ENCODE measurements at regions not wholly inside any gene's neighbourhood (a gene's known extent, or its start where the extent isn't known, plus 50 kb on each side); places are given as distances from the start of the nearest gene placed in this dataset.

DNA sequence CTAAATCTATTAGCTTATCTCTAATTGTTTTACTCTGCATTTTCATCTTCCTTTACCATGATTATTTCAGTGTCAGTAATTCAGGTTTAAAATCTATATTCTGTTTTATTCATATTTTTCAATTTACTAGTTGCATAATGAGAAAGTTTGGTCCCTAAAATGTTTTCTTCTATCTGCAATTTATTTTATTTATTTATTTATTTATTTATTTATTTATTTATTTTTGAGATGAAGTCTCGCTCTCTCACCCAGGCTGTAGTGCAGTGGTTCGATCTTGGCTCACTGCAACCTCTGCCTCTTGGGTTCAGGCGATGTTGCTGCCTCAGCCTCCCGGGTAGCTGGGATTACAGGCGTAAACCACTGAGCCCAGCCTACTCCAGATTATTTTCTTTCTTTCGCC is 1597.3 kb downstream of the CDH8 start:
- Histone ChIP-seq H3K4me3 (no peak overlapping the region), H3K27me3 (replicated peaks in 1 of 2; ENCODE audit: control insufficient read depth in 2 of 2, insufficient read depth in 2 of 2, low read length in 1 of 2) (no peaks in the 10 kb centered on the region), H3K36me3 (ENCODE audit: control insufficient read depth in 2 of 2, insufficient read depth in 2 of 2, low read length in 1 of 2) (no peaks in the 10 kb centered on the region), H4K20me1 (ENCODE audit: control insufficient read depth, insufficient read depth) (no peaks in the 10 kb centered on the region), H2AFZ (ENCODE audit: control insufficient read depth, low read depth, low read length) (no peak overlapping the region), H3K4me2 (ENCODE audit: control insufficient read depth, insufficient read depth) (no peak overlapping the region), H3K9me3 (replicated peaks; ENCODE audit: control insufficient read depth, insufficient read depth, low read length) (no peaks in the 10 kb centered on the region), H3K27ac (ENCODE audit: control insufficient read depth, insufficient read depth) (no peak overlapping the region), H3K79me2 (ENCODE audit: control insufficient read depth, insufficient read depth, low read length) (no peaks in the 10 kb centered on the region), H3K9ac (ENCODE audit: control insufficient read depth, insufficient read depth, low read length) (no peak overlapping the region), H3K4me1 (ENCODE audit: control insufficient read depth, insufficient read depth, low read length) (no peaks in the 10 kb centered on the region)
- intact Hi-C loops (cut with micrococcal nuclease; ENCODE audit: unreplicated experiment) = no loop called here
- no peak for FAIRE-seq
- BruUV-seq (replicated peaks) = no TSS peak
- in situ Hi-C loops (cut with MboI) = no loop called here
- CTCF ChIA-PET = interaction anchor here (1.0 kb wide), 1 partner anchor 13 kb away, joined by 3 read pairs; no protein-coding TSS in a partner anchor
- ATAC-seq = no peak
- RAD21 ChIA-PET (ENCODE audit: unreplicated experiment) = no interaction called here
- no peak for DNase-seq (ENCODE audit: low read depth, low spot score)
- TF ChIP-seq TCF3 (IDR thresholded peaks at IDR 0.05; ENCODE audit: borderline replicate concordance, insufficient read depth, low read depth, low read length) (no peak), LARP7 (IDR thresholded peaks at IDR 0.05) (no peak), EZH2 (IDR thresholded peaks at IDR 0.05; ENCODE audit: borderline replicate concordance, control insufficient read depth, low read depth, low read length) (no peak), MLLT1 (IDR thresholded peaks at IDR 0.05) (no peak), MTA2 (IDR thresholded peaks at IDR 0.05; ENCODE audit: low read depth) (no peak), RUNX3 (IDR thresholded peaks at IDR 0.05; ENCODE audit: low read length) (no peak), IKZF1 (conservative IDR thresholded peaks at IDR 0.05) (no peak), CREB1 (IDR thresholded peaks at IDR 0.05; ENCODE audit: low read depth) (no peak)
- SMC1A ChIA-PET (ENCODE audit: uncharacterized antibody, unreplicated experiment) = no interaction called here
- POLR2A ChIA-PET = no interaction called here
- WGBS (ENCODE audit: insufficient coverage, insufficient replicate concordance, low lambda C conversion rate, missing lambda C conversion rate) = 33% methylated on average over 6 of the region's 6 CpGs

DNA sequence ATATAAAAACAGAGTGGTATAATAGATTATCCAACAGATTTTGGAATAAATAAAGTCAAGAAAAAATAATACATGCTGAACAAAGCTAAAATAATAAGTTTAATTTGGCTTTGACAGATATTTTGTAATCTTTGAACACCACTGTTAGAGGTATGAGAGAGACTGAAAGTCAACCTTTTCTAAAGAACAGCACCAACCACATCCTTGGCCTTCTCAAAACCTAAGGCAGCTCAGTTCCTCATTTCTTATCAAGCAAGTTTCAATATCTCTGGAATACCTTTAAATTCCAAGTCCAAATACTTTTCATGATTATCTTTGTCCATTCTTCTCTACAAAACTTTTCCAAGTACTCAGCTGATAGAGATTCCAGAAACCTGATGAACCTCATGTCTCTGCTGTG is 1603.8 kb downstream of the CDH8 start:
- Histone ChIP-seq H3K4me1 (ENCODE audit: control insufficient read depth, insufficient read depth, low read length) (no peaks in the 10 kb centered on the region), H3K9ac (ENCODE audit: control insufficient read depth, insufficient read depth, low read length) (no peak overlapping the region), H3K27me3 (replicated peaks in 1 of 2; ENCODE audit: control insufficient read depth in 2 of 2, insufficient read depth in 2 of 2, low read length in 1 of 2) (no peaks in the 10 kb centered on the region), H3K4me3 (no peak overlapping the region), H3K79me2 (ENCODE audit: control insufficient read depth, insufficient read depth, low read length) (no peaks in the 10 kb centered on the region), H3K27ac (ENCODE audit: control insufficient read depth, insufficient read depth) (no peak overlapping the region), H3K4me2 (ENCODE audit: control insufficient read depth, insufficient read depth) (no peak overlapping the region), H2AFZ (ENCODE audit: control insufficient read depth, low read depth, low read length) (no peak overlapping the region), H4K20me1 (ENCODE audit: control insufficient read depth, insufficient read depth) (no peaks in the 10 kb centered on the region), H3K36me3 (ENCODE audit: control insufficient read depth in 2 of 2, insufficient read depth in 2 of 2, low read length in 1 of 2) (no peaks in the 10 kb centered on the region), H3K9me3 (replicated peaks; ENCODE audit: control insufficient read depth, insufficient read depth, low read length) (no peaks in the 10 kb centered on the region)
- ChIA-PET POLR2A (no interaction called here), RAD21 (ENCODE audit: unreplicated experiment) (no interaction called here), CTCF (no interaction called here), SMC1A (ENCODE audit: uncharacterized antibody, unreplicated experiment) (no interaction called here)
- no peak for ATAC-seq
- BruUV-seq (replicated peaks) = no TSS peak
- no peak for DNase-seq (ENCODE audit: low read depth, low spot score)
- in situ Hi-C loops (cut with MboI) = no loop called here
- intact Hi-C loops (cut with micrococcal nuclease; ENCODE audit: unreplicated experiment) = no loop called here
- FAIRE-seq = no peak
- no peak for TF ChIP-seq RCOR1 (conservative IDR thresholded peaks at IDR 0.05; ENCODE audit: low read depth, low read length)
- no peak for TF ChIP-seq RFX5 (IDR thresholded peaks at IDR 0.05; ENCODE audit: low read depth, low read length)
- TF ChIP-seq E2F4 (IDR thresholded peaks at IDR 0.05; ENCODE audit: low read depth, low read length) = no peak
- TF ChIP-seq NFIC (IDR thresholded peaks at IDR 0.05; ENCODE audit: low read depth, low read length) = no peak
- no peak for TF ChIP-seq IKZF1 (conservative IDR thresholded peaks at IDR 0.05)
- no peak for TF ChIP-seq POLR2AphosphoS5 (IDR thresholded peaks at IDR 0.05; ENCODE audit: low read length)
- TF ChIP-seq RBBP5 (conservative IDR thresholded peaks at IDR 0.05) = no peak
- TF ChIP-seq MXI1 (IDR thresholded peaks at IDR 0.05; ENCODE audit: low read depth, low read length) = no peak
- no peak for TF ChIP-seq SP1 (IDR thresholded peaks at IDR 0.05; ENCODE audit: low read depth, low read length)
- no peak for TF ChIP-seq ZNF217 (IDR thresholded peaks at IDR 0.05)
- no peak for TF ChIP-seq POLR2A (IDR thresholded peaks at IDR 0.05; ENCODE audit: low read depth, low read length)
- no peak for TF ChIP-seq IKZF2 (IDR thresholded peaks at IDR 0.05)
- no peak for TF ChIP-seq RELA (IDR thresholded peaks at IDR 0.05; ENCODE audit: borderline replicate concordance, partially characterized antibody)
- no peak for TF ChIP-seq SREBF1 (IDR thresholded peaks at IDR 0.05; ENCODE audit: low read length)
- TF ChIP-seq HCFC1 (IDR thresholded peaks at IDR 0.05; ENCODE audit: low read length) = no peak
